HCT116 (cell line): ENCODE measurements at regions not wholly inside any gene's neighbourhood (a gene's known extent, or its start where the extent isn't known, plus 50 kb on each side); places are given as distances from the start of the nearest gene placed in this dataset.

Source experiments
- ATAC-seq: fragments of 200-7000 bp; cut with Tn5 transposase; 2 replicates; pipeline ENCODE4 v1.9.1; 2020; ENCODE audit warnings: mild to moderate bottlenecking, moderate library complexity
- BruUV-seq: library from RNA; stranded (reverse); fragments of 400-500 nt; replicated peaks from 2 replicates; lab custom pipeline; 2021; lab: Mats Ljungman, UMichigan
- CTCF ChIA-PET: fragments of 300-600 bp; sonication (Branson Sonifier 250); formaldehyde crosslinking; loops from one replicate; lab custom pipeline; 2021; ENCODE audit warnings: antibody characterized with exemption; lab: Charles Lee
- POLR2A ChIA-PET: fragments of 300-600, 350-600 bp; sonication (Branson Sonifier 250); formaldehyde crosslinking; loops from one replicate; lab custom pipeline; 2021; ENCODE audit warnings: antibody characterized with exemption; lab: Charles Lee
- RAD21 ChIA-PET, 2 experiments: fragments of 300-600 bp; sonication (Branson Sonifier 250); formaldehyde crosslinking; loops; one replicate each; lab custom pipeline; 2023; ENCODE audit warnings: low total read pairs in 2 of 2; ENCODE audit not compliant: uncharacterized antibody in 2 of 2, unreplicated experiment in 2 of 2, low non-redundant PET in 1 of 2; lab: Charles Lee
- DNase-seq: peaks from one replicate; pipeline ENCODE4 v3.0.0-alpha.2; 2010; ENCODE audit warnings: low read depth, low spot score
- H2AFZ ChIP-seq: fragments of 200-600 bp; shearing (Covaris generic), sonication (generic); 2 replicates; pipeline ENCODE4 v1.6.1; 2017; ENCODE audit warnings: low read depth, mixed run types, mixed read lengths, antibody characterized with exemption, low read length; ENCODE audit not compliant: poor library complexity, severe bottlenecking
- H3K27ac ChIP-seq: 2 replicates; pipeline ENCODE4 v1.5.1; 2012; ENCODE audit warnings: low read depth, low read length
- H3K27me3 ChIP-seq: fragments of 200-600 bp; sonication (generic); 2 replicates; pipeline ENCODE4 v1.6.1; 2016; ENCODE audit warnings: mixed run types, low read length, mixed read lengths; ENCODE audit not compliant: insufficient read depth
- H3K36me3 ChIP-seq, 2 experiments: fragments of 200-500 bp in 1 of 2; fragments of 200-600 bp in 1 of 2; sonication (Bioruptor generic) in 1 of 2; sonication (generic) in 1 of 2; 2 replicates each; pipeline versions ENCODE4 v1.5.1 to v1.6.1; 2014 to 2016; ENCODE audit warnings: low read length in 2 of 2, inconsistent platforms in 1 of 2, mixed read lengths in 1 of 2, mixed run types in 1 of 2; ENCODE audit not compliant: insufficient read depth in 2 of 2, control insufficient read depth in 1 of 2
- H3K4me1 ChIP-seq, 2 experiments: fragments of 200-600 bp in 1 of 2; sonication (generic) in 1 of 2; 2 replicates each; pipeline versions ENCODE4 v1.5.1 to v1.6.1; 2012 to 2017; ENCODE audit warnings: low read length in 2 of 2, inconsistent platforms in 1 of 2, mild to moderate bottlenecking in 1 of 2, mixed read lengths in 1 of 2, mixed run types in 1 of 2, moderate library complexity in 1 of 2; ENCODE audit not compliant: insufficient read depth in 2 of 2, control insufficient read depth in 1 of 2
- H3K4me2 ChIP-seq: fragments of 200-600 bp; sonication (generic); 2 replicates; pipeline ENCODE4 v1.6.1; 2017; ENCODE audit warnings: mixed run types, low read length, mixed read lengths
- H3K4me3 ChIP-seq, 2 experiments: fragments of 200-600 bp in 1 of 2; sonication (generic) in 1 of 2; replicated peaks in 1 of 2; 2 replicates each; pipeline ENCODE4 v1.5.1; 2011 to 2016; ENCODE audit warnings: low read length in 2 of 2, control low read depth in 1 of 2, low read depth in 1 of 2, mild to moderate bottlenecking in 1 of 2, mixed read lengths in 1 of 2, mixed run types in 1 of 2
- H3K79me2 ChIP-seq: fragments of 200-600 bp; sonication (generic); 2 replicates; pipeline ENCODE4 v1.6.1; 2017; ENCODE audit warnings: mild to moderate bottlenecking, mixed run types, low read length, moderate library complexity, mixed read lengths; ENCODE audit not compliant: insufficient read depth
- H3K9ac ChIP-seq: fragments of 200-600 bp; sonication (generic); 2 replicates; pipeline ENCODE4 v1.6.1; 2016; ENCODE audit warnings: low read length, mixed read lengths
- H3K9me2 ChIP-seq: fragments of 200-600 bp; sonication (generic), shearing (Covaris generic); 2 replicates; pipeline ENCODE4 v1.6.1; 2017; ENCODE audit warnings: mixed run types, mild to moderate bottlenecking, moderate library complexity; ENCODE audit not compliant: insufficient read depth
- H3K9me3 ChIP-seq, 2 experiments: fragments of 200-500 bp in 1 of 2; fragments of 200-600 bp in 1 of 2; sonication (Bioruptor generic) in 1 of 2; sonication (generic) in 1 of 2; 2 replicates each; pipeline ENCODE4 v1.6.1; 2014 to 2017; ENCODE audit warnings: low read length in 2 of 2, mixed read lengths in 2 of 2, inconsistent platforms in 1 of 2, low read depth in 1 of 2, mild to moderate bottlenecking in 1 of 2, mixed run types in 1 of 2, moderate library complexity in 1 of 2; ENCODE audit not compliant: control insufficient read depth in 1 of 2, insufficient read depth in 1 of 2
- H4K20me1 ChIP-seq: fragments of 200-600 bp; sonication (generic), shearing (Covaris generic); 2 replicates; pipeline ENCODE4 v1.6.1; 2017; ENCODE audit warnings: mixed run types, mild to moderate bottlenecking, moderate library complexity; ENCODE audit not compliant: insufficient read depth
- ELF1 ChIP-seq: IDR thresholded peaks from 2 replicates; pipeline ENCODE4 v1.6.1; 2012; ENCODE audit warnings: low read depth, borderline replicate concordance
- JUND ChIP-seq: IDR thresholded peaks from 2 replicates; pipeline ENCODE4 v1.6.1; 2012
- RAD21 ChIP-seq: IDR thresholded peaks from 2 replicates; pipeline ENCODE4 v1.6.1; 2012; ENCODE audit warnings: low read depth, mild to moderate bottlenecking
- SRF ChIP-seq: IDR thresholded peaks from 2 replicates; pipeline ENCODE4 v1.6.1; 2012; ENCODE audit warnings: low read depth
- ZNF274 ChIP-seq: fragments of 200-500 bp; sonication (Bioruptor generic); IDR thresholded peaks from 2 replicates; pipeline ENCODE4 v1.6.1; 2014; ENCODE audit warnings: mild to moderate bottlenecking, low read depth, low read length, inconsistent platforms
- intact Hi-C: fragments of 100-400 bp; cut with micrococcal nuclease; formaldehyde crosslinking; loops from 2 replicates; pipeline ENCODE4 v1.10.0; 2022

GRCh38 chr1:82625537-82625936, 824.8 kb downstream of the ADGRL2 start:
- no peak overlapping the region for H3K27ac ChIP-seq
- no peaks in the 10 kb centered on the region for H3K9me2 ChIP-seq
- H4K20me1 ChIP-seq: no peaks in the 10 kb centered on the region
- BruUV-seq: no TSS peak
- H3K9me3 ChIP-seq: no peaks in the 10 kb centered on the region; a peak in 1 of 4 replicates
- H3K9ac ChIP-seq: no peak overlapping the region
- intact Hi-C loops: no loop called here
- H3K79me2 ChIP-seq: no peaks in the 10 kb centered on the region
- ChIA-PET CTCF (no interaction called here), POLR2A (no interaction called here), RAD21 (no interaction called here)
- TF ChIP-seq JUND (no peak), ELF1 (no peak)
- ATAC-seq (no peak), DNase-seq (no peak)
- no peaks in the 10 kb centered on the region for H3K27me3 ChIP-seq
- H3K4me1 ChIP-seq: no peaks in the 10 kb centered on the region
- H3K4me2 ChIP-seq: no peak overlapping the region
- H2AFZ ChIP-seq: no peak overlapping the region
- H3K4me3 ChIP-seq: no peak overlapping the region
- no peaks in the 10 kb centered on the region for H3K36me3 ChIP-seq

GRCh38 chr1:82621076-82621475, 820.3 kb downstream of the ADGRL2 start:
- no peak overlapping the region for H3K9ac ChIP-seq
- H3K9me3 ChIP-seq: no peaks in the 10 kb centered on the region; a peak in 1 of 4 replicates
- no peaks in the 10 kb centered on the region for H3K9me2 ChIP-seq
- H3K79me2 ChIP-seq: no peaks in the 10 kb centered on the region
- intact Hi-C loops: no loop called here
- H3K27me3 ChIP-seq: no peaks in the 10 kb centered on the region
- TF ChIP-seq RAD21 (no peak), SRF (no peak), ZNF274 (no peak)
- H2AFZ ChIP-seq: no peak overlapping the region
- H3K4me2 ChIP-seq: no peak overlapping the region
- no peaks in the 10 kb centered on the region for H4K20me1 ChIP-seq
- ATAC-seq: no peak
- DNase-seq: no peak
- RAD21 ChIA-PET: no interaction called here
- no TSS peak for BruUV-seq
- POLR2A ChIA-PET: no interaction called here
- H3K36me3 ChIP-seq: no peaks in the 10 kb centered on the region
- CTCF ChIA-PET: no interaction called here
- no peak overlapping the region for H3K4me3 ChIP-seq
- H3K27ac ChIP-seq: no peak overlapping the region
- H3K4me1 ChIP-seq: no peaks in the 10 kb centered on the region
